ENCODE measurements at regions not wholly inside any gene's neighbourhood (a gene's known extent, or its start where the extent isn't known, plus 50 kb on each side); places are given as distances from the start of the nearest gene placed in this dataset.

GRCh38 chr4:177771645-177772044 lies 329.4 kb upstream of the AGA start:
- TF ChIP-seq, protein P1, sequence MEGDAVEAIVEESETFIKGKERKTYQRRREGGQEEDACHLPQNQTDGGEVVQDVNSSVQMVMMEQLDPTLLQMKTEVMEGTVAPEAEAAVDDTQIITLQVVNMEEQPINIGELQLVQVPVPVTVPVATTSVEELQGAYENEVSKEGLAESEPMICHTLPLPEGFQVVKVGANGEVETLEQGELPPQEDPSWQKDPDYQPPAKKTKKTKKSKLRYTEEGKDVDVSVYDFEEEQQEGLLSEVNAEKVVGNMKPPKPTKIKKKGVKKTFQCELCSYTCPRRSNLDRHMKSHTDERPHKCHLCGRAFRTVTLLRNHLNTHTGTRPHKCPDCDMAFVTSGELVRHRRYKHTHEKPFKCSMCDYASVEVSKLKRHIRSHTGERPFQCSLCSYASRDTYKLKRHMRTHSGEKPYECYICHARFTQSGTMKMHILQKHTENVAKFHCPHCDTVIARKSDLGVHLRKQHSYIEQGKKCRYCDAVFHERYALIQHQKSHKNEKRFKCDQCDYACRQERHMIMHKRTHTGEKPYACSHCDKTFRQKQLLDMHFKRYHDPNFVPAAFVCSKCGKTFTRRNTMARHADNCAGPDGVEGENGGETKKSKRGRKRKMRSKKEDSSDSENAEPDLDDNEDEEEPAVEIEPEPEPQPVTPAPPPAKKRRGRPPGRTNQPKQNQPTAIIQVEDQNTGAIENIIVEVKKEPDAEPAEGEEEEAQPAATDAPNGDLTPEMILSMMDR (IDR thresholded peaks at IDR 0.05; ENCODE audit: low read length): no peak
- no peak for TF ChIP-seq EZH2 (optimal IDR thresholded peaks at IDR 0.05; ENCODE audit: low read depth, low read length)

Data from MM.1S (cell line).